ENCODE measurements at regions not wholly inside any gene's neighbourhood (a gene's known extent, or its start where the extent isn't known, plus 50 kb on each side); places are given as distances from the start of the nearest gene placed in this dataset.

DNA sequence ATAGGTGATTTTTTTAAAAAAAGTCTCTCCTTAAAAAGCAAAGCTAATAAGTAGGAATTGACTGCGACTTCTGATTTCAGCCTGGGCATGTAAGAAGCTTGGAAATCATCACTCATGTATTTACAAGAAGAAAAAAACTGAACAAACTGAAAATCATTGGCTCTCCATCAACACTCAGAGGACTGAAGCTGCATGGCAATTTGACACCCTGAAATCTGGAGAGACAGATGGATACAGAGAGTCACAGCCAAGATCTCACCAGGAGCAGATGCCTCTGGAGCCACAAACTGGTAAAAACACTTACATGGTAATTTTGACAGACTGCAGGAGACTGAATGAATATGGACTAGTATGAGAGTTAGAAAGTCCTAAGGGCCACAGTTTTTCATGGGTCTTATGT is 191.2 kb upstream of the TCF21 start:
- DNase-seq = no peak

DNA sequence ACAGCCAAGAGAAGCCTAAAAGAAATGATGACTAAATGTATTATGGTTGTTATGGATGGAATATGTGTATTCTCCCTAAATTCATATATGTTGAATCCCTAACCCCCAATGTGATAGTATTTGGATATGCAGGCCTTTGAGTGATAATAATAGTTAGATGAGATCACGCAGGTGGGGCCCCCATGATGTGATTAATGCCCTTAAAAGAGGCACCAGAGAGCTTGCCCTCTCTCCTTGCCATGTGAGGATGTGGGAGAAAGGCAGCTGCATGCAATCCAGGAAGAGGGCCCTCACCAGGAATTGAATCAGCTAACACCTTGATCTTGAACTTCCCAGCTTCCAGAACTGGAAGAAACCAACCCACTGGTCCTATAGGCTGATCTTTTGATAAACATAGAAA is 190.6 kb upstream of the TCF21 start:
- no peak for DNase-seq

DNA sequence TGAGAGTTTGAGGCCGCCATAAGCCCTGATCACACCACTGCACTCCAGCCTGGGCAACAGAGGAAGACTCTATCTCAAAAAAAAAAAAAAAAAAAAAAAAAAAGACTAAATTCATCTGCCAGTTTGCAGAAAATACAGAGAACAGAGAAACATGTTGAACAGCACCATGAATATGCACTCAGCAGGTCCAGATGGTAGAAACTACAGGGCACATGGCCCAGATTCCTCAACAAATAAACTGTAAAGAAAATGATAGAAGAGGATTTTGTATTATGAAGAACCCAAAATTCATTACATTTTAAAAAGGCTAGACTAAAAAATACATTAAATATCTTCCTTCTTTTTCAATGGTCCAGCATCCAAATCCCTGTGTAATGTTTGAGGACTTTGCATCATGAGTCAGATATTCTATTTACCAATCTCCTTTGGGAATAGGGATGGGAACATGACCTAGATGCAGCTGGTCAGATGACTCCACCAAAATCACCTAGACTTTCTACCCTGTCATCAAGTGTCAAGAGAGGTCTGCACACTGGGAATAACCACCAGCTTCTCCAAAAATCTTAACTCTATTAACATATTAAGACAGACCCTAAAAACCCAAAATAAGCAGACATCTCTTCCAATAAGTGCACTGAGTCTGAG is 189.1 kb upstream of the TCF21 start:
- no peak for DNase-seq

DNA sequence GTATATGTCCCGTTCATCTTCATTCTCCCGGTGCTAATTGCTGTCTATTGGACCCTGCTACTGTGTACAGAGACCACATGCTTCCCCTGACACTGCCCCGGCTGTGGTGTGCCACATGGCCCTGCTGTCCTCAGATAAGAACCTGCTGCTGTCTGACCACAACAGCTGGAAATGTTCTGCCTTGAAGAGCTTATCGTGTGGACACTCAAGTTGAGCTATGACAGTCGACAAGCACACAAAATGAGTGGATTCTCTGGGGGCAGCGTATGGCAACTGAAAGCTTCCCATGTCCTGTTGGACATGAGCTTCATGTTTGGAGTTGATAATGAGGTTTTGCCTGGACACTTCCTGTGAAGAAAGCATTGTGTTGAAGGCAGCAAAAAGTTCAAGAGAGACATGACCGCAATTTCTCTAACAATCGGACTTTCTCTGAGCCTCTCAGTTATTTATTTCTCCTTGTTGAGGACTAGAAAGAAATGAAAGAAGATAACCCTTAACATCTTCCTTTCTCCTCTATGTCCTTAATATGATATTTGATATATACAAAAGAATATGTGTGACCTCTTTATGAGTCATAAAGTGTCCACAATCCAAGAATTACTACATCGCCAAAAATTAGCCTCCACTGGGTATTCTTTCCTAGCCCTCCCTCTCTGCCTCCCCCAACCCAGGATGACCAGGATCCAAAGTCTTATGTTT is 187.1 kb upstream of the TCF21 start:
- peak; percentile 99 for DNase-seq

DNA sequence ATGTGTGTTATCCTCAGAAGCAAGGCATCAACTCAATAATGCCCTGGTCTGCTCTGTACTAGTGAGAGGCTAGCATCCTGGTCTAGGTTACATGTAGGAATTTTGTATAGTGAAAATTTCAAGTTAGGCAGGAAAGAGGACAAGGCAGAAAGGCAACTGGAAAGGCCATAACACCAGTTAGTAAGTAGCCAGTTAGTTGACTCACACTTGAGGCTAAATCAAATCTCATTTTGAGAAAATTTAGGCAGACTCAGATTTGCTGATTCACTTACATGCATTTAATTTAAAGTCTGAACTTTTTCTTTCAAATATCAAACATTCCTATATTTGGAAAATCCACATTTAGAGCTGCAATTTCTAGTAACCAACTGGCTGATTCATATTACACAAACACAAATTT is 184.5 kb upstream of the TCF21 start:
- no peak for DNase-seq

DNA sequence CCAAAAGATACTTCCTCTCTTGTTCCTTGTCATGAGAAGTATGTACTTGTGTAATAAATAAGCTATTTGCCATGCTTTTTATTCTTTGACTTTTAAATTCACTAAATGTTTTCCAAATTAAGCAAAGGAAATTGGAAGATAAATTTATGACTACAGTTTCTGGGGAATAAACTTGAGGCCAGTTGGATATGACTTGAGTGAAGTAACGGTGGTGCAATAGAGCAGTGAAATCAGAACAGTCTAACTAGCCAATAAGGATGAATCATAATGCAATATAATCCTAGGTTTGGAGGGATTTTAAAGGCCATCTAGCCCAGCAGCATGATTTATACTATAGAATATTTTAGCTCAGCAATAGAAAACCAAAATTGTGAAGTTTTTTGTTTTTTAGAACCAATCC is 183.8 kb upstream of the TCF21 start:
- no peak for DNase-seq

DNA sequence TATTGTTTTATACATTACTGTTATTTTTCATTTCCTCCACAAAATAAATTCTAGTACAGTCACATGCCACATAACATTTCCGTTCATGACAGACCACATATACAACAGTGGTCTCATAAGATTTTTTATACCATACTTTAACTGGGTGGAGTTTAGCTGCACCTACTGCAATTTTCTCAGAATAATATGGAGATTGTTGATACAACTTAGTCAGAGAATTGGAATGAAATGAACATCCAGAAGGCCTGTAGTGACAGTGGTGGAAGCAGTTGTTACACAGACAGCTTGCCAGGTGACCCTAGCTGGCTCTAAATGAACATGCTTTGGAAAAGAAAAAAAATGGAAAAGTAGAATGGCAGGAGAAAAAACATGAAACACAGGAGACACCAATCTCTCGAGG is 183.2 kb upstream of the TCF21 start:
- no peak for DNase-seq

DNA sequence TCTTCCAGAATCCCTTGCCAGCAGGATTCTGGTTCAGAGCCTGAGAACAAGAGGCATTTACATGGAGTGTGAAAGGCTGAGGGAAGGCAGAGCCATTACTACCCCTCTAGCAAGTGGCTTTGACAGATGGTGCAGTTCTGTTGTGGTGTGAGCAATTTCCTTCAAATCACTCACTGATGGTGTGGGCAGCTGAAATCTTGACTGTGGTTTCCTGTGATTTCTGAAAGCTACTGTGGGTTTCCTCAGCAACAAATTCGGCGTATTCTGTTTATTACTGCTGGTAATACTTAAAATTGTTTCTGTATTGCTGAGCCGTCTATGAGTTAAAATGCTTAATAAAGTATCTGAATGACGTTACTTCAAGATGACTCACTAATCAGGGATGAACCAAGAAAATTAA is 181.5 kb upstream of the TCF21 start:
- DNase-seq = peak; percentile 79

DNA sequence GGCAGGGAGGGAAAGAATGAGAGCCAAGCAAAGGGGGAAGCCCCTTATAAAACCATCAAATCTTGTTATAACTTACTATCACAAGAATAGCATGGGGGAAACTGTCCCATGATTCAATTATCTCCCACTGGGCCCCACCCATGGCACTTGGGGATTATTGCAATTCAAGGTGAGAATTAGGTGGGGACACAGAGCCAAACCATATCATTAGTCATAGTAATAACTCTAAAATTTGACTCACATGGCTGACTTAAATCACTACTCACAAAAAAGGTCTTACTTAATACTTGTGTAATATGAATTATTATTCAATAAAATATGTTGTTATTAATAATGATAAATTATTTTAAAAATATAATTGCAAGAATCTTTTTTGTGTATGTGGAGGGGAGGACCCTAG is 178.1 kb upstream of the TCF21 start:
- DNase-seq = no peak

DNA sequence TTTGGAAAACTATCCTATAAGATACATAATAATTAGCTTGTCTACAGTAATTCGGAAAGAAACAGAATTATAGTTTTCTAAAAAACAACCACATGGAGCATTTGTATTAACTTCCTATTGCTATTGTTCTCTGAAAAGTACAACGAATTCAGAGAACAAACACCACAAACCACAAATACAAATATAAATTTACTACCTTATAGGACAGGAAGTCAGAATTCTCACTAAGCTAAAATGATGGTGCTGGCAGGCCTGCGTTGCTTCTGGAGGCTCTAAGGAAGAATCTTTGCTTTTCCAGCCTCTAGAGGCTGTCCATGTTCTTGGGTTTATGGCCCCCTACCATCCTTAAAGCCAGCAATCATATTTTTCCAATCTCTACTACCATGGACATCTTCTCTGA is 173.6 kb upstream of the TCF21 start:
- no peak for DNase-seq

DNA sequence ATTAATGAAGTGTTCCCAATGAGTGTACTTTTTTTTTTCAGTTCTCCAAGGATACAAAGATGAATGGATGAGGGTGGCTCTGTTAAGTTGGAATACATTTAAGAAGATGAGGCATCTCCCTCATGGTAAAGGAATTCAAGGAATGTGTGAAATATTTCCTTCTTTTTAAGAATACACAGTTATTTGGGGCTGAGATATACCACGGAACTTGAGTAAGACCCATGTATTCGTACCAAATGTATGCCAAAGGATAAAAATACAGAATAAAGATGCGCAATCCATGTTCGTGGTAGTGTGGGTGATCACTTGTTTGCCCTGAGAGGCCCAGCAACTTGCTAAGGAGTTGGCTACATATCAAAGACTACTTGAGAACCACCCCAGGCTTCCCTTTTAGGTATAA is 164.2 kb upstream of the TCF21 start:
- no peak for DNase-seq

DNA sequence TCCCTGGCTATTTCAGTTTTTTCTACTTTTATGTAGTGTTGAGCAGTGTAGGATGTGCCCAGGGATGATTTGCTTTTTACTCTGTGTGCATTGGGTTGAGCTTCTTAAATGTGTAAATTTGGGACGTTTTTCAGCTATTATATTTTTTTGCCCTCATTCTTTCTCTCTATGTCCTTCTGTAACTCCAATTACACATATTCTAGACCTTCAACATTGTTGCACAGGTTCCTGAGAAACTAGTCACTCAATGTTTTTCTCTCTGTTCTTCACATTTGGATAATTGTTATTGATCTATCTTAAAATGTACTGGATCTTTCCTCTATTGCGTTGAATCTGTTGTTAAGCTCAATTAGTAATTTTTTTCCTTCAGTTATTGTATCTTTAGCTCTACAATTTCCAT is 162.7 kb upstream of the TCF21 start:
- DNase-seq = no peak

DNA sequence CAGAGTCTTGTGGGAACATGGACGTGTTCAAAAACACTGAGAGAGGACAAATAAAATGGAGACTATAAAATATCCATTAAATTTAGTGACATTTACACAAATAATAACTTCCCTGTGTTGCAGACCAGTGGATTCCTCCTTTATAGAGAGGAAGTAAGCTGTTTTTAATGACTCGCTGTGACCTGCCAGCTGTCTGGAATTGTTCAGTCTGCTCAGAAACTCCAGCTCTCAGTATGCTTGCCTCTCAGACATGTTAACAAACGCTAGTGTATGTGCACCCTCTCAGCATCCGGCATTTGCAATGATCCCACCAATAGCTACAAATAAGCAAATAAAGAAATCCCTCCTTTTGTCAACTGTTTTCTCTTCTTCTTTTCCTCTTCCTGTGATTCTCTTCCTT is 158.0 kb upstream of the TCF21 start:
- no peak for DNase-seq

DNA sequence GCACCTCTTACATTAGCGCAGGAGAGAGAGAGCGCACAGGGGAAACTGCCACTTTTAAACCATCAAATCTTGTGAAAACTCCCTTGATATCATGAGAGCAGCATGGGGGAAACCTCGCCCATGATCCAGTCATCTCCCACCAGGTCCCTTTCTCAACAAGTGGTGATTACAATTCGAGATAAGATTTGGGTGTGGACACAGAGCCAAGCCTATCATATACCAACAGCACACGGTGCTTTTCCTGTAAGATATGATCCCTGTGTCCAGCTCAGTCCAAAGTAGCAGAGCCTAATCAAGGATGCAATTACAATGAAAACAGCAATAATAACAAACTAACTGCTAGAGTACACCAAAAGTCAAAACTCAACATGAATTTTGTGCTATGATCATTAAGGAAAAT is 148.7 kb upstream of the TCF21 start:
- DNase-seq = no peak

DNA sequence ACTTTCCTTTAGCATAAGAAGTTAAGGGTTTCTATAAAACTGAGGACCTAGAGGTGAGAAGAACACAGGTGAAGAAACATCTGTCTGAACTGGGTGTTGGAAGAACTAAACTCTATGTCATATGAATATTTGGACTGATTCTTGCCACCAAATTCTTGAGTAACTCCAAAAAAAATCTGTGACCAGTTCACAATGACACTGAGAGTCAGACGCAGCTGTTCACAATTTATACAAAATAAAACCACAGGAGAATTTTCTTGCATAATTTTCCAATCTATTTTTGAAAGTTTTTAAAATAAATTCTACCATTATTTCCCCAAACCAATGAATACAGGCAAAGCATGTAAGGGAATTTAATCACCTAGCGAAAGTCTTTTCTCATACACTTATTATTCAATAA is 148.1 kb upstream of the TCF21 start:
- no peak for DNase-seq

DNA sequence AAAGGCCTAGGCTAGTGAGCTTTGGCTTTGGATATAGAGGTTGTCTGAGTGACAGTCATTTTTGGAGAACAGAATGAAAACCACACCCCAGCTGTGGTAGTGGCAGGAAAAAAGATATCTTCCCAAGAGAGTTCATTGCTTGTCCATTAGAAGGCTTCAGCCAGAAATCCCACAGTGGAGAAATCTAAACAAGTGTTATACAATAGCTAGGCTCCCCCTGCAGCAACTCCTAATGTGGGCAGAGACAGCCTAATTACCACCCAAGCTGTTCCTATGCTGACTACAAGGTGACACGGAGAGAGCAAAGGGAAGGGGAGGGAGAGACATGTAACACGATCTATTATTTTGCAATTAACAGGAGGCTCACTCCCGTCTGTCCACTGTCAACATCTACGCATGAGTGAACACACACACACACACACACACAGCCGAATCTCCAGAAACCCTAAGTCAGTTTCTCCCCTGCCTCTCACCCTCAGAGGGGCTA is 147.5 kb upstream of the TCF21 start:
- DNase-seq = no peak

DNA sequence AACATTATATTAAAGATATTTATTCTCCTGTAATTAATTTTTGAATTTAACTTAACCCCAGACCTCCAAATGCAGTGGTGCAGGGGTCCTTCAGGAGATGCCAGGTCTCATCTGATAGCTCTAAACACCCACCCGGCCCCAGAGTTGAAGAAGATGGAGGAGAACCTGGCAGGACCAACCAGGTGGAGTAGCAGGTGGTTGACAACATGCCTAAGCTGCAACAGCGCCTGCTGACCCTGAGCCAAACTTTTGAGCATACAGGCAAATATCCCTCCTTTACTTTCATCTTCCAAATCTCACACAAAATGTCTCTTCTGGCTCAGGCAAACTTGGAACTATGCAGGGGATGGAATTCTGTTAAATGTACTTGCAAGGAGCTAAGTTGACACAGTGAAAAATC is 145.3 kb upstream of the TCF21 start:
- DNase-seq = no peak

DNA sequence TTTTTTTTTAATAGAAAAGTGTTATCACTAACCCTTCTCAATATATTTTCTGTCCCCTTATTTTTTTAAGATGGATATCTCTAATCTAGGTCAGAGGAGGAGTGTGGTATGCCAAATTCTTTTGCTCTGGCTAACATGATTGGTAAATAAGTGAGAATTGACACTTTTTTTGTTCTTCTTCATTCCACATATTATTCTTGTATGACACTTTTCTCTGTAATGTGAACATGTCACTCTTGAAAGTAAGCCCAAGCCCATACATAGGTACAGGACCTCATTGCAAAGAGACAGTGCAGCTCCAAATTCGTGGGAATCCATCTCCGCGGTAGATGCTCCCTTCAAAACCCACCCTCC is 142.5 kb upstream of the TCF21 start:
- DNase-seq = no peak

DNA sequence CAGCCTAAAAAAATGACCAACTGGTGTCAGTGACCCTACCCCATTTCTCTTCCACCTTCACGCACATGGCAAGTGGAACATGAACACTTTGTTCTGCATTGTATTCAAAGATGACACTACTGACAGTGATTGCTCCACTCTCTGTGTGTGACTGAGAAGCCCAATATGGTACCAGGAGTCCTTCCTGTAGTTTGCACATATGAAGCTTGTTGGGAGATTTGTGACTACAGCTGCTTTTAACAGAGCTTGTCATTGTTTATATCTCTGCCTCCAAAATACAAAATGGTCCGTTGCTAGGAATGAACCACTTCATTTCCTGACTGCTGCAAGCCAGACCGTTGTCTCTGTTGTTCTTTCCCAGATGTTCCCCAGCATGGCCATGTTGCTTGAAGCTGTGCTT is 140.3 kb upstream of the TCF21 start:
- DNase-seq = no peak

DNA sequence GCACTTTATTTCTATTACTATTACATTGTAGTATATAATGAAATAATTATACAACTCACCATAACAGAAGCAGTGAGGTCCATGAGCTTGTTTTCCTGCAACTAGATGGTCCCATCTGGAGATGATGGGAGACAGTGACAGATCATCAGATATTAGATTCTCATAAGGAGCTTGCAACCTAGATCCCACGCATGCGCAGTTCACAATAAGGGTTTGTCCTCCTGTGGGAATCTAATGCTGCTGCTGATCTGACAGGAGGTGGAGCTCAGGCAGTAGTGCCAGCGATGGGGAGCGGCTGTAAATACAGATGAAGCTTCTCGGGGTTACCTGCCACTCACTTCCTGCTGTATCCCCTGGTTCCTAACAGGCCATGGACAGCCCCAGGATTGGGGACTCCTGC is 139.5 kb upstream of the TCF21 start:
- DNase-seq = no peak

DNA sequence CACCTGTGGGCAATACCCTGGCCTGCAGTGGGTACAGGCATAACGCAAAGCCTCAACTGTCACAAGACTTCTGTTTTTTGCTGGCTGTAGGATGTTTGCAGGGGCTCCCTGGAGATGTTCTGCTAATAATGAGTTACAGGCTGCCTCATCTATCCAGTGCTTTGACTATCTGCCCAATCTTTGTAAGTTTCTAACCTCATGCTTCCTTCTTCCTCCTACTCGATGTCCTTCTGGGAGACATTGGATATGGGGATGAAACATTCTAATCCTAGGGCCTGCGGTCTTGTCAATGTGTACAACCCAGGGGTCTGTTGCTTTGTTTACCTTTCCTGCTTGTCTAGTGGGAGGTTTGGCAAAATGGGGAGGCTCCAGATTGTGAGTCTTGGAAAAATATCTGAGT is 136.8 kb upstream of the TCF21 start:
- DNase-seq = no peak

DNA sequence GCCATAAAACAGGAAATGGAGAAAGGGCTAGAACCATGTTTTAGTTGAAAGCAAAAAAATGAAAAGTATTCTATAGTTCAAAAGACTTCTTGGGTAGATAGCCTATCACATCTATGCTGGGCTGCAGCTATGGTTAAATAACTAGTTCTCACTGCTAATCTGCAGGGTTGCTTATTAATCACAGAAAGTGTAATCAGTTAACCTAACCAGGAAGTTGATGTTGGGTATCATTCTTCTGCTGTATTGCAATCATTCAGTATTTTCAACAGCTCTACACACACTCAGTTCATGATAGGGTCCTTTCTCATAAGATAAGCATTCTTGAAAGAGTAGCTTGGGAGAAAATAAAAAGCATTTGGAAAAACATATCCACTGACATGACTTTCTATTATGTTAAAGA is 135.2 kb upstream of the TCF21 start:
- DNase-seq = no peak

DNA sequence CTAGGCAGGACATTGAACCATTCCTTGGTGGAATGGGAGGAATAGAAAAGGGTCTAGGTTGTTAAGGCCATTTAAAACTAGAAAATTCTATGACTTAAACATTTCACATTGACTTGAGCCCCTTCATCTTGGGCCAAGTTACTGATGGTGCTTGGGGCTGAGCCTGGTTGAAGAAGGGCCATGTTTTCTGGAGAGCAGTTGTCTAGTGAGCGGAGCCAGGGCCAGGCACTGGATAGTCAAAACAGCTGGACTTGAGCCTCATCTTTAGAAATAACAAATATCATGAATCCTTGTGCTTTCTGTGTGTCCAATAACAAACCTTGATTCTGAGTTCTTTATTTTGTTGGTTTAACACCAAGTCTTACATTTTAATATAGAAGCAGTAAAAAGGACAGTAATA is 134.6 kb upstream of the TCF21 start:
- no peak for DNase-seq

DNA sequence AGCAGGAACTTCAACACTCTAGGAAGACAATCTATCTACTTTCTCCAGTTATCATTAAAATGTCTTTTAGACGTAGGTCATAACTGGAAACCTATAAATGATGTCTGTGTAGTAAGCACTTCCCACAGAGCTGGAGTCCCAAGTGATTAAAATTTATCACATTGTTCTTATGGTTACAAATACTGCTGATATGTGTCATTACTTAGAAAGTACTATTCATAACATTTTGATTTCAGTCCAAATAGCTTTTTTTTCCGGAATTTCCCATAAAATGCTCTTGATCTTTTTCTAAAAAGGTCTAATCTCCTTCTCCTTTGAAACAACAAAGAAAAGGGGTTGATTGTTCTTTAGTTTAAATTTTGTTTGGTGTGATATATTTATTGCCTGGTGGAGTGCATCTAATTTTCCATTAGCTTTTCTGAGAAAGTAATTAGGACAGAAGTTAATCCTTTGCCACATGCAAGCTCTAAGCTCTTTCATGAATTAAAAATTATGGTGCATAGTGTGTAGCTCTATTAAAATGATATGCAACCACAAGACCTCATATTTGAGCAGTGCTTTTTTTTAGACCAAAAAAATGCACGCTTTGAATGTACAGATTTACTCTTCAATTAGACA is 132.7 kb upstream of the TCF21 start:
- DNase-seq = no peak

DNA sequence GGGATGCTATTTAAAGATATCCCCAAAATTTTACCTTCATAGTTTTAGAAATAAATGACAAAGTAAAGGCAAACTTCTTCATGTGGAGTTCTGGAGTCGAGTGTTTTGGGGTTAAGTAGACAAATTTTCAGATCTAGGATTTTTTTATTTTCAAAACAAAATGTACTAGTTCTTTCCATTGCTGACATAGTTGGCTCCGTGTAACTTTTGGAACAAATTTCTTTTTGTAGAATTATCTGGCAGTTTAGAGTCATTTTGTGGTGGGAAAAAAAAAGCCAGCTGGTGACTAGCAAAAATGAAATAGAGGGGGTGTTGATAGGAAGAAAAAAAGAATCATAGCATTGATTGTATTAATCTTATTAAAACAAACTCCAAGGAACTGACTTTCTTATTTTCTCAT is 131.6 kb upstream of the TCF21 start:
- DNase-seq = no peak

Measured in OCI-M1 (cell line).